NT2/D1 (cell line): ENCODE measurements at regions not wholly inside any gene's neighbourhood (a gene's known extent, or its start where the extent isn't known, plus 50 kb on each side); places are given as distances from the start of the nearest gene placed in this dataset.

Experiments used
- SUZ12 ChIP-seq: IDR thresholded peaks from 2 replicates; pipeline ENCODE4 v1.6.1; 2011; ENCODE audit not compliant: insufficient read length, insufficient read depth; ENCODE audit errors: extremely low read depth
- YY1 ChIP-seq: IDR thresholded peaks from 2 replicates; pipeline ENCODE4 v1.6.1; 2011; ENCODE audit not compliant: insufficient read length, insufficient read depth
- ZNF274 ChIP-seq: IDR thresholded peaks from 2 replicates; pipeline ENCODE4 v1.6.1; 2011; ENCODE audit warnings: mild to moderate bottlenecking, low read depth, low read length

DNA sequence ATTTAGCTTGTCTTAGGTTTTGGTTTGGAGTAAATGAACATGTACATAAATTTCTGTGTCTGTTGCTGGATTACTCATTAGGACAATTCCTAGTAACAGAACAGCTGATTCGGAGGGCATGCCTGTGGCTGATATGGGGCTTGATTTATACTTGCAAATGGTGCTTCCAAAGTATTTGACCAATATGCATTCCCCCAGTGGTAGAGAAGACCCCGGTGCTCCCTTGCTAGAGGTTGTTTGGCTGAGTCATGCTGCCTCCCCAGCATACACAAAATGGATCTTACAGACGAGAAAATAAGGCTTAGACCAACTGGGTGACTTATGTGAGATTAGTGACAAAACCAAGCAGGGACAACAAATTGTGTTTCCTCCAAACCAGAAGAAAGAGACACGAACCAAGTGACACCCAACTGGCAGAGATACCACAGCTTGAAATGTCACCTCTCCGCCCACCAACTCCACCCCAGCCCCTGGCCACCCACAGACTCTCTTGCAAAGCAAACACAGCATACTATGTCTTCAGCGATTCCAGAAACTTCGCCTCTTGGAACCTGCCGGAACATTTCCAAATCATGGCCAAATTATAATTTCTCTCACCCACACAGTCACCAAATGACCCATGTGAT is 75.9 kb upstream of the ETS2 start:
- TF ChIP-seq YY1 (no peak), ZNF274 (no peak), SUZ12 (no peak)
